Kidney (tissue), 13 donors: ENCODE measurements at regions not wholly inside any gene's neighbourhood (a gene's known extent, or its start where the extent isn't known, plus 50 kb on each side); places are given as distances from the start of the nearest gene placed in this dataset.

Experiments used
- DNase-seq, 5 donors: peaks; one replicate each; pipeline ENCODE4 v3.0.0-alpha.2; 2013 to 2020
- FAIRE-seq: peaks from 2 replicates; lab custom pipeline; 2012; peaks lifted over from hg19 to GRCh38; lab: Jason Lieb, UNC
- H3K27ac ChIP-seq, 2 donors: one replicate each; pipeline ENCODE4 v1.7.0; 2013; ENCODE audit warnings: low read depth in 2 of 2, low read length in 2 of 2, inconsistent platforms in 1 of 2
- H3K27me3 ChIP-seq: one replicate; pipeline ENCODE4 v1.7.1; 2013; ENCODE audit warnings: low read length, inconsistent platforms; ENCODE audit not compliant: control insufficient read depth, insufficient read depth
- H3K36me3 ChIP-seq, 3 donors: one replicate each; pipeline versions ENCODE4 v1.7.0 to v1.7.1; 2013; ENCODE audit warnings: low read length in 3 of 3, control low read depth in 1 of 3, inconsistent platforms in 1 of 3; ENCODE audit not compliant: insufficient read depth in 3 of 3, control insufficient read depth in 2 of 3
- H3K4me1 ChIP-seq, 3 donors: one replicate each; pipeline versions ENCODE4 v1.7.0 to v1.7.1; 2013; ENCODE audit warnings: low read length in 3 of 3, inconsistent platforms in 1 of 3, low read depth in 1 of 3; ENCODE audit not compliant: control insufficient read depth in 2 of 3, insufficient read depth in 2 of 3
- H3K4me3 ChIP-seq, 3 donors: one replicate each; pipeline versions ENCODE4 v1.7.0 to v1.8.1; 2013; ENCODE audit warnings: low read length in 3 of 3, control low read depth in 1 of 3, inconsistent platforms in 1 of 3
- H3K9ac ChIP-seq, 3 donors: one replicate each; pipeline versions ENCODE4 v1.7.0 to v1.7.1; 2013; ENCODE audit warnings: low read length in 3 of 3, control low read depth in 1 of 3, inconsistent platforms in 1 of 3
- H3K9me3 ChIP-seq, 3 donors: one replicate each; pipeline versions ENCODE4 v1.7.0 to v1.7.1; 2013; ENCODE audit warnings: low read length in 3 of 3, control low read depth in 1 of 3, inconsistent platforms in 1 of 3; ENCODE audit not compliant: control insufficient read depth in 2 of 3, insufficient read depth in 1 of 3
- CTCF ChIP-seq: IDR thresholded peaks from 3 replicates; pipeline ENCODE4 v1.5.1; 2012; ENCODE audit warnings: mild to moderate bottlenecking, moderate library complexity, borderline replicate concordance; ENCODE audit not compliant: insufficient read depth; ENCODE audit errors: extremely low read depth
- intact Hi-C: fragments of 100-400 bp; cut with DNase I; formaldehyde crosslinking; loops from one replicate; pipeline ENCODE4 v1.11.1; 2022
- donor health status: control.
- donor health status: control.
- donor health status: control.
- donor health status: control.
- donor health status: control.
- donor health status: DM: yes; HTN: yes; CAD: no.
- donor health status: Normal renal cell carcinoma (clear cell type).

DNA sequence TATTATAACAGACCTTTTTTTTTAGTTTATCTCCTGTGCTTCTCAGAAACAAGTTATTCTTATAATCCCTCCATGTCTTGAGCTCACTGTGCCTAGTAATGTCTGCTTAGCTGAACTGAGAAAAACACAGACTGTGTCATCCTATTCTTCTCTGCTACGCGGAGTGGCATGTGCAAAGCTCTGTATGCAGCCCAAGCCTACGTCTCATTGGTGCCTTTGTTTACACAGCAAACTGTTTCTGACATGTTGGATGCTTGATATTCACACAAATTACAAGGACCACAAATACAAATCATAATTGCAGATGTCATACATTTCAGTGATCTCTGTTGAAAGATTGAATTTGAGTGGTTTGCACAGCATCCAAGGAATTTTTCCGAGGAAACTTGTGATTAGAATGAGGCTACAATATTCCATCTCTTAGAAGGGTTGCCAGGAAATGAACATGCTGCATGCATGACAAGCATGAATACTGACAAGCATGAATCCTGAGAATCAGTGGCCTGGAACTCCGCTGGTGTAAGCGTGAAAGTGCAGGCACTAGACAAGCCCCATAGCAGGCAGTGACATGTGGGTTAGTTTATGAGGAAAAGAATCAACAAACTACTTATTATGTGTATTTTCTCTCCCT lies 128.4 kb upstream of the SGK1 start:
- no peaks in the 10 kb centered on the region for H3K27me3 ChIP-seq
- H3K36me3 ChIP-seq, result no peaks in the 10 kb centered on the region
- H3K27ac ChIP-seq, result no peak overlapping the region
- no peak overlapping the region for H3K9ac ChIP-seq
- no peaks in the 10 kb centered on the region for H3K4me1 ChIP-seq
- no peak overlapping the region for H3K4me3 ChIP-seq
- DNase-seq (peak in 3 of 5 donors; percentile 35 to 58 (median 53)), FAIRE-seq (no peak)
- H3K9me3 ChIP-seq, result no peaks in the 10 kb centered on the region
- no peak for TF ChIP-seq CTCF
- intact Hi-C loops, result no loop called here

DNA sequence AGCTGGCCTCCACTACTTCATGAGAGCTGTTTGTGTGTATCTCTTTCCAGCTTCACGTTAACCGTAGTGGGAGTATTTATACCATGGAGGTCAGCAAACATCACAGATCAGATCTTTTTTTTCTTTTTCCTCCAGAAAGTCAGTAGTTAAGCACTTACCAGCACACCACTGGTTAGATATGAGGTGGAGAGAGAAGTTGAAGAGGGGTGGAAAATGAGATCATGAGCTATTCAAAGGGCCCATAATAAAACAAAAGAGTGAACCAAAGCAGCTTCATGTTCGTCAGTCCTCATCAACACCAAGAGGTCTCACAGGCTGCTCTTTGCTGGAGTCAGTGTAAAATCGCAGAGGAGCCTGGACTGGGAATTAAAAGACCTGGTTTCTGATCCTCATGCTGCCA lies 125.1 kb upstream of the SGK1 start:
- no peak for TF ChIP-seq CTCF
- H3K4me1 ChIP-seq, result no peaks in the 10 kb centered on the region
- no peaks in the 10 kb centered on the region for H3K9me3 ChIP-seq
- no peaks in the 10 kb centered on the region for H3K27me3 ChIP-seq
- FAIRE-seq (no peak), DNase-seq (no peak)
- no peak overlapping the region for H3K27ac ChIP-seq
- no peak overlapping the region for H3K4me3 ChIP-seq
- H3K9ac ChIP-seq, result no peak overlapping the region
- no peaks in the 10 kb centered on the region for H3K36me3 ChIP-seq
- intact Hi-C loops, result no loop called here

DNA sequence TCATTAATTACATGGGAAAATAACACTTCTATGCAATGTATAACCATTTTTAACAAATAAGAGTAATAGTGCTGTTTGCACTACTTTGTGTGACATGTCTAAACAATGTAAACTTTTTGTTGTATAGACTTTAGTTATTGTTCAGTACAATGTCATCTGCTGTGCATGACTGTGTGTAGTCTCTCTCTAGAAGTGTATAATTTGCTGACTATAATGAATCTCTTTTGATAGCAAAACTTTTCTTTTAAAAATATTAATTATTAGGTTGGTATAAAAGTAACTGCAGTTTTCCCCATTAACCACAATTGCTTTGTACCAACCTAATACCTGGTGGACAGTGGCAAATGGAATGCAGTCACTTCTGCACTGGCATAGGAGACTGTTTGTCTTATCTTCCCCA lies 124.2 kb upstream of the SGK1 start:
- no peak overlapping the region for H3K4me3 ChIP-seq
- no peak for TF ChIP-seq CTCF
- no peaks in the 10 kb centered on the region for H3K4me1 ChIP-seq
- DNase-seq, result no peak
- no peaks in the 10 kb centered on the region for H3K27me3 ChIP-seq
- no peak for FAIRE-seq
- H3K27ac ChIP-seq, result no peak overlapping the region
- intact Hi-C loops, result no loop called here
- no peak overlapping the region for H3K9ac ChIP-seq
- no peaks in the 10 kb centered on the region for H3K36me3 ChIP-seq
- no peaks in the 10 kb centered on the region for H3K9me3 ChIP-seq

GRCh38 chr6:134438837-134439236 lies 120.9 kb upstream of the SGK1 start:
- peaks cover 0 to 2% (median 0%) of the 10 kb centered on the region in 3 donors for H3K4me1 ChIP-seq
- intact Hi-C loops, result no loop called here
- no peak for FAIRE-seq
- no peak for DNase-seq
- no peak overlapping the region for H3K9ac ChIP-seq
- no peak for TF ChIP-seq CTCF
- H3K4me3 ChIP-seq, result no peak overlapping the region
- no peak overlapping the region for H3K27ac ChIP-seq
- no peaks in the 10 kb centered on the region for H3K27me3 ChIP-seq
- no peaks in the 10 kb centered on the region for H3K36me3 ChIP-seq
- H3K9me3 ChIP-seq, result no peaks in the 10 kb centered on the region
